WERI-Rb-1 (cell line): ENCODE measurements at regions not wholly inside any gene's neighbourhood (a gene's known extent, or its start where the extent isn't known, plus 50 kb on each side); places are given as distances from the start of the nearest gene placed in this dataset.

Experiments
- DNase-seq: peaks from one replicate; pipeline ENCODE4 v3.0.0-alpha.2; 2020
- H3K27ac ChIP-seq: fragments of 250-450 bp; sonication (Bioruptor Pico); 2 replicates; pipeline ENCODE4 v1.5.1; 2020; ENCODE audit warnings: mild to moderate bottlenecking, moderate library complexity
- H3K27me3 ChIP-seq: fragments of 250-450 bp; sonication (Bioruptor Pico); 2 replicates; pipeline ENCODE4 v1.5.1; 2021; ENCODE audit warnings: mild to moderate bottlenecking, low read depth, moderate library complexity; ENCODE audit not compliant: insufficient read depth, severe bottlenecking
- H3K36me3 ChIP-seq: fragments of 250-450 bp; sonication (Bioruptor Pico); 2 replicates; pipeline ENCODE4 v1.5.1; 2020; ENCODE audit warnings: mild to moderate bottlenecking, moderate library complexity
- H3K4me3 ChIP-seq: 2 replicates; pipeline ENCODE4 v1.5.1; 2011; ENCODE audit warnings: low read depth, mild to moderate bottlenecking, control low read depth, low read length
- H3K9me3 ChIP-seq: fragments of 250-450 bp; sonication (Bioruptor Pico); 2 replicates; pipeline ENCODE4 v1.5.1; 2021; ENCODE audit warnings: mild to moderate bottlenecking, moderate library complexity; ENCODE audit not compliant: severe bottlenecking
- CTCF ChIP-seq: IDR thresholded peaks from 2 replicates; pipeline ENCODE4 v1.5.1; 2011; ENCODE audit warnings: low read depth, mild to moderate bottlenecking, control low read depth, inconsistent platforms, low read length

GRCh38 chr6:105833959-105834947 is 251.9 kb upstream of the PRDM1 start:
- no peaks in the 10 kb centered on the region for H3K27me3 ChIP-seq
- DNase-seq: no peak
- no peak overlapping the region for H3K27ac ChIP-seq
- no peaks in the 10 kb centered on the region for H3K36me3 ChIP-seq
- no peak overlapping the region for H3K4me3 ChIP-seq
- TF ChIP-seq CTCF: no peak
- H3K9me3 ChIP-seq: peaks cover 3% of the 10 kb centered on the region

- Histone ChIP-seq H3K27me3 (no peaks in the 10 kb centered on the region), H3K9me3 (peaks cover 3% of the 10 kb centered on the region), H3K4me3 (no peak overlapping the region), H3K27ac (no peak overlapping the region), H3K36me3 (no peaks in the 10 kb centered on the region)
- no peak for TF ChIP-seq CTCF
- DNase-seq: no peak
Measured at GRCh38 chr6:105832313-105832761, 253.8 kb upstream of the PRDM1 start.

GRCh38 chr6:105831311-105832097 is 254.6 kb upstream of the PRDM1 start:
- no peak overlapping the region for H3K27ac ChIP-seq
- no peak for TF ChIP-seq CTCF
- peaks cover 2% of the 10 kb centered on the region for H3K9me3 ChIP-seq
- H3K36me3 ChIP-seq: no peaks in the 10 kb centered on the region
- DNase-seq: no peak
- no peaks in the 10 kb centered on the region for H3K27me3 ChIP-seq
- H3K4me3 ChIP-seq: no peak overlapping the region

- no peak for TF ChIP-seq CTCF
- Histone ChIP-seq H3K27ac (no peak overlapping the region), H3K9me3 (peaks cover 8% of the 10 kb centered on the region), H3K4me3 (no peak overlapping the region), H3K27me3 (no peaks in the 10 kb centered on the region), H3K36me3 (no peaks in the 10 kb centered on the region)
- DNase-seq: no peak
Measured at GRCh38 chr6:105825210-105825609, 260.9 kb upstream of the PRDM1 start.

- DNase-seq: no peak
- H3K27me3 ChIP-seq: no peaks in the 10 kb centered on the region
- TF ChIP-seq CTCF: no peak
- H3K36me3 ChIP-seq: no peaks in the 10 kb centered on the region
- no peak overlapping the region for H3K4me3 ChIP-seq
- no peak overlapping the region for H3K27ac ChIP-seq
- peaks cover 8% of the 10 kb centered on the region for H3K9me3 ChIP-seq
Measured at GRCh38 chr6:105824732-105825131, 261.4 kb upstream of the PRDM1 start.
